ENCODE measurements at regions not wholly inside any gene's neighbourhood (a gene's known extent, or its start where the extent isn't known, plus 50 kb on each side); places are given as distances from the start of the nearest gene placed in this dataset.

DNA sequence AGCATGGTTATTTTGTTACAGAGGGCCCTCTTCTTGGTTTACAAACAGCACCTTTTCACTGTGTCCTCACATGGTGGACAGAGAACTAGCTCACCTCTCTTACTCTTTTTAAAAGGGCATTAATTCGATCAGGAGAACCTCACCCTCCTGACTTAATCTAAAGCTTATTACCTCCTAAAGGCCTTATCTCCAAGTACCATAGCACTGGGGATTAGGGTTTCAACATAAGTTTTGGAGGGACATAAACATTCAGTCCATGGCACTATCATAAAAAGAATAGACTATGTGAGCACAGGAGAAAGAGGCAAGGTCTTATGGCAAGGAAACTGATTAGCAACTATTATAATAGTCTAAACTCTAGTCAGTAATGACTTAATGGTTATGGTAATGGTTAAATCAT lies 736.2 kb upstream of the ADGRB3 start:
- Histone ChIP-seq H3K4me1 (ENCODE audit: low read length) (no peaks in the 10 kb centered on the region), H3K9me3 (ENCODE audit: insufficient read depth, low read length) (no peaks in the 10 kb centered on the region), H3K79me2 (ENCODE audit: low read length) (no peaks in the 10 kb centered on the region), H3K27me3 (ENCODE audit: low read depth, low read length) (no peaks in the 10 kb centered on the region), H3K4me2 (ENCODE audit: low read length) (no peak overlapping the region), H4K20me1 (ENCODE audit: insufficient read depth, low read length) (no peaks in the 10 kb centered on the region), H3K9ac (ENCODE audit: low read length) (no peak overlapping the region), H2AFZ (ENCODE audit: low read depth, low read length) (no peak overlapping the region), H3K27ac (ENCODE audit: low read length) (no peak overlapping the region), H3K36me3 (replicated peaks; ENCODE audit: low read depth, low read length) (no peaks in the 10 kb centered on the region), H3K4me3 (ENCODE audit: low read length) (no peak overlapping the region)
- TF ChIP-seq, protein P1, sequence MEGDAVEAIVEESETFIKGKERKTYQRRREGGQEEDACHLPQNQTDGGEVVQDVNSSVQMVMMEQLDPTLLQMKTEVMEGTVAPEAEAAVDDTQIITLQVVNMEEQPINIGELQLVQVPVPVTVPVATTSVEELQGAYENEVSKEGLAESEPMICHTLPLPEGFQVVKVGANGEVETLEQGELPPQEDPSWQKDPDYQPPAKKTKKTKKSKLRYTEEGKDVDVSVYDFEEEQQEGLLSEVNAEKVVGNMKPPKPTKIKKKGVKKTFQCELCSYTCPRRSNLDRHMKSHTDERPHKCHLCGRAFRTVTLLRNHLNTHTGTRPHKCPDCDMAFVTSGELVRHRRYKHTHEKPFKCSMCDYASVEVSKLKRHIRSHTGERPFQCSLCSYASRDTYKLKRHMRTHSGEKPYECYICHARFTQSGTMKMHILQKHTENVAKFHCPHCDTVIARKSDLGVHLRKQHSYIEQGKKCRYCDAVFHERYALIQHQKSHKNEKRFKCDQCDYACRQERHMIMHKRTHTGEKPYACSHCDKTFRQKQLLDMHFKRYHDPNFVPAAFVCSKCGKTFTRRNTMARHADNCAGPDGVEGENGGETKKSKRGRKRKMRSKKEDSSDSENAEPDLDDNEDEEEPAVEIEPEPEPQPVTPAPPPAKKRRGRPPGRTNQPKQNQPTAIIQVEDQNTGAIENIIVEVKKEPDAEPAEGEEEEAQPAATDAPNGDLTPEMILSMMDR (IDR thresholded peaks at IDR 0.05; ENCODE audit: low read depth, low read length): no peak
- TF ChIP-seq EZH2phosphoT487 (IDR thresholded peaks at IDR 0.05; ENCODE audit: low read depth): no peak

DNA sequence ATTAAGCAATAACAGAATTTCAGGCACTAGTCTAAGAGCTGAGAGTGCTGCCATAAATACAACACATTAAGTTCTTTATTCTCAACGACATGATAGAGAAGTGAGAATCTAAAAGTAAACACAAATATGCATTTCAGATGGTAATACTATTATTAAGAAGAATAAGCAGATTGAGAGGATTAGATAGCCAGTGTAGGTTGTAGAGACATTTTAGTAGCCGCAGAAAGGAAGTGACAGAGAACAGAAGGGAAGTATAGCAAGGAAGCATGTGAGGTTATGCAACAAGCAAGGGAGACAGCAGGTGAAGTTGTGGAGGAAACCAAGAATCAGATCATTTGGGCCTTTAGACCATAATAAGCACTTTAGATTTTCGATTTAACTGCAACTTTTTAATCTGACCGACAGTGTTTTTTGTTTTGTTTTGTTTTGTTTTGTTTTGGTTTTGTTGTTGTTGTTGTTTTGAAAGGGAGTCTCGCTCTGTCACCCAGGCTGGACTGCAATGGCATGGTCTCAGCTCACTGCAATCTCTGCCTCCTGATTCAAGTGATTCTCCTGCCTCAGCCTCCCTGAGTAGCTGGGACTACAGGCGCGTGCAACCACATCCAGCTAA lies 737.0 kb upstream of the ADGRB3 start:
- TF ChIP-seq, protein P1 (IDR thresholded peaks at IDR 0.05; ENCODE audit: low read depth, low read length): no peak
- no peak for TF ChIP-seq EZH2phosphoT487 (IDR thresholded peaks at IDR 0.05; ENCODE audit: low read depth)
- H3K27ac ChIP-seq (ENCODE audit: low read length): no peak overlapping the region
- no peak overlapping the region for H2AFZ ChIP-seq (ENCODE audit: low read depth, low read length)

DNA sequence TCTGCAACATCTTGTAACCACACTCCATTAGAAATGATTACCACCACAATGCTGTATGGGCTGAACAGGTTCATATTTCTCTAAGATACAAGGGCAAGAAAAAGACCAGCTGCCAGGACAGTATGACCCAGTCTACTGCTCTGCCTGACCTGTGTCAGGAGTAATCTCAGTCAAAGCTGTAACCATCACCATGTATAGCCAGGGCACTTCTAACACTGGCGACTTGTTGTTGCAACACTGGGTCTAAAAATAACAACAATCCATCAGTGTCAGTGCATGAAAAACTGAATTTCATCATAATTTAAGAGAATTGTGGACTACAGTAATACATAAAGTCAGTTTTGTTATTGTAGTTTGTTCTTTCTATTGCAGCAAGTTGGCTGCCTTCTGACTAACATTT lies 738.6 kb upstream of the ADGRB3 start:
- Histone ChIP-seq H3K4me3 (ENCODE audit: low read length) (no peak overlapping the region), H3K27ac (ENCODE audit: low read length) (no peak overlapping the region), H3K9ac (ENCODE audit: low read length) (no peak overlapping the region), H3K4me1 (ENCODE audit: low read length) (no peaks in the 10 kb centered on the region), H4K20me1 (ENCODE audit: insufficient read depth, low read length) (no peaks in the 10 kb centered on the region), H3K36me3 (replicated peaks; ENCODE audit: low read depth, low read length) (no peaks in the 10 kb centered on the region), H3K27me3 (ENCODE audit: low read depth, low read length) (no peaks in the 10 kb centered on the region), H2AFZ (ENCODE audit: low read depth, low read length) (no peak overlapping the region), H3K4me2 (ENCODE audit: low read length) (no peak overlapping the region), H3K79me2 (ENCODE audit: low read length) (no peaks in the 10 kb centered on the region), H3K9me3 (ENCODE audit: insufficient read depth, low read length) (no peaks in the 10 kb centered on the region)
- TF ChIP-seq, protein P1 (IDR thresholded peaks at IDR 0.05; ENCODE audit: low read depth, low read length): no peak
- TF ChIP-seq EZH2phosphoT487 (IDR thresholded peaks at IDR 0.05; ENCODE audit: low read depth): no peak

More for the DNA sequence above, 737.0 kb upstream of the ADGRB3 start:
- no peak overlapping the region for H3K9ac ChIP-seq (ENCODE audit: low read length)
- no peaks in the 10 kb centered on the region for H3K9me3 ChIP-seq (ENCODE audit: insufficient read depth, low read length)
- H4K20me1 ChIP-seq (ENCODE audit: insufficient read depth, low read length): no peaks in the 10 kb centered on the region
- no peaks in the 10 kb centered on the region for H3K27me3 ChIP-seq (ENCODE audit: low read depth, low read length)
- H3K36me3 ChIP-seq (replicated peaks; ENCODE audit: low read depth, low read length): no peaks in the 10 kb centered on the region
- H3K4me2 ChIP-seq (ENCODE audit: low read length): no peak overlapping the region
- no peak overlapping the region for H3K4me3 ChIP-seq (ENCODE audit: low read length)
- H3K4me1 ChIP-seq (ENCODE audit: low read length): no peaks in the 10 kb centered on the region
- H3K79me2 ChIP-seq (ENCODE audit: low read length): no peaks in the 10 kb centered on the region

DNA sequence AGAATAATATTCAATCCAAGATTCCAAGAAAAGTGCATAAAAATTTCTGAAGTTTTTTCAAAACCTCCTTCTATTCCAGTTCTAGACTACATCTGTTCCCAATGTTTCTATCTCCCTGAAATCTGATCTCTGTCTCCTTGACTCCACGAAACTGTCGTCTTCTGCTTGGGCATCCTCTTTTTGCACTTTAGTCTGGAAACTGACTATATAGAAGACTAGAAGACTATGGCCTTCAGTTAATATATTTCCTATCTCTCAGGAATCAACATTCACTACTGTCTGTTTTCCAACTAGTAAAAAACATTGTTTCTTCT lies 745.4 kb upstream of the ADGRB3 start:
- Histone ChIP-seq H3K9ac (ENCODE audit: low read length) (no peak overlapping the region), H3K36me3 (replicated peaks; ENCODE audit: low read depth, low read length) (no peaks in the 10 kb centered on the region), H3K27me3 (ENCODE audit: low read depth, low read length) (no peaks in the 10 kb centered on the region), H3K79me2 (ENCODE audit: low read length) (no peaks in the 10 kb centered on the region), H3K9me3 (ENCODE audit: insufficient read depth, low read length) (no peaks in the 10 kb centered on the region), H3K4me1 (ENCODE audit: low read length) (no peaks in the 10 kb centered on the region), H4K20me1 (ENCODE audit: insufficient read depth, low read length) (no peaks in the 10 kb centered on the region), H2AFZ (ENCODE audit: low read depth, low read length) (no peak overlapping the region), H3K4me2 (ENCODE audit: low read length) (no peak overlapping the region), H3K27ac (ENCODE audit: low read length) (no peak overlapping the region), H3K4me3 (ENCODE audit: low read length) (no peak overlapping the region)
- TF ChIP-seq, protein P1 (IDR thresholded peaks at IDR 0.05; ENCODE audit: low read depth, low read length): no peak
- no peak for TF ChIP-seq EZH2phosphoT487 (IDR thresholded peaks at IDR 0.05; ENCODE audit: low read depth)
